SK-N-SH (cell line): ENCODE measurements at regions not wholly inside any gene's neighbourhood (a gene's known extent, or its start where the extent isn't known, plus 50 kb on each side); places are given as distances from the start of the nearest gene placed in this dataset.
"Not testable (repeated sequence)": the region's sequence is repeated elsewhere in the genome, so short reads cannot be mapped to it uniquely, and the experiment has no call there.

Source experiments
- CTCF ChIA-PET: fragments of 300-600, 350-600 bp; formaldehyde crosslinking; extraction: SDS; loops from one replicate; lab custom pipeline; 2021; lab: Yijun Ruan, JAX
- POLR2A ChIA-PET: fragments of 350-600 bp; sonication (Branson Sonifier 250); formaldehyde crosslinking; extraction: SDS; loops from one replicate; lab custom pipeline; 2020; ENCODE audit warnings: antibody characterized with exemption, inconsistent platforms; lab: Yijun Ruan, JAX
- DNase-seq: peaks from one replicate; pipeline ENCODE4 v3.0.0; 2012
- H2AFZ ChIP-seq: fragments of 200-600 bp; sonication (generic); 2 replicates; pipeline ENCODE4 v1.8.1; 2016; ENCODE audit warnings: antibody characterized with exemption, mild to moderate bottlenecking, low read depth
- H3F3A ChIP-seq: fragments of 200-600 bp; sonication (generic); replicated peaks from 2 replicates; pipeline ENCODE3; 2016; ENCODE audit warnings: antibody characterized with exemption, mild to moderate bottlenecking; ENCODE audit not compliant: insufficient read depth
- H3K27ac ChIP-seq, 2 experiments: fragments of 200-500 bp in 1 of 2; fragments of 200-600 bp in 1 of 2; sonication (Bioruptor generic) in 1 of 2; sonication (generic), shearing (Covaris generic) in 1 of 2; 2 replicates each; pipeline versions ENCODE4 v1.5.1 to v1.6.1; 2014 to 2016; ENCODE audit warnings: low read depth in 2 of 2, inconsistent platforms in 1 of 2, low read length in 1 of 2, mild to moderate bottlenecking in 1 of 2, mixed read lengths in 1 of 2
- H3K27me3 ChIP-seq: fragments of 200-600 bp; sonication (generic), shearing (Covaris generic); 2 replicates; pipeline ENCODE4 v1.6.1; 2016; ENCODE audit warnings: mixed run types; ENCODE audit not compliant: insufficient read depth
- H3K36me3 ChIP-seq, 2 experiments: fragments of 200-500 bp in 1 of 2; fragments of 200-600 bp in 1 of 2; sonication (Bioruptor generic) in 1 of 2; sonication (generic) in 1 of 2; replicated peaks in 1 of 2; 2 replicates each; pipeline versions ENCODE3 to v1.5.1; 2014 to 2016; ENCODE audit warnings: low read length in 1 of 2, mild to moderate bottlenecking in 1 of 2; ENCODE audit not compliant: insufficient read depth in 2 of 2, control insufficient read depth in 1 of 2
- H3K4me1 ChIP-seq, 2 experiments: fragments of 200-500 bp in 1 of 2; fragments of 200-600 bp in 1 of 2; sonication (Bioruptor generic) in 1 of 2; sonication (generic), shearing (Covaris generic) in 1 of 2; 2 replicates each; pipeline versions ENCODE4 v1.5.1 to v1.6.1; 2014 to 2016; ENCODE audit warnings: low read depth in 1 of 2, low read length in 1 of 2, mixed run types in 1 of 2; ENCODE audit not compliant: insufficient read depth in 2 of 2, control insufficient read depth in 1 of 2
- H3K4me2 ChIP-seq: fragments of 200-600 bp; sonication (generic), shearing (Covaris generic); 2 replicates; pipeline ENCODE4 v1.6.1; 2017; ENCODE audit warnings: mixed run types
- H3K4me3 ChIP-seq, 2 experiments: fragments of 200-500 bp in 1 of 2; fragments of 200-600 bp in 1 of 2; sonication (Bioruptor generic) in 1 of 2; sonication (generic), shearing (Covaris generic) in 1 of 2; 2 replicates each; pipeline versions ENCODE4 v1.5.1 to v1.8.1; 2014 to 2016; ENCODE audit warnings: low read depth in 2 of 2, inconsistent platforms in 1 of 2, low read length in 1 of 2, mild to moderate bottlenecking in 1 of 2, mixed read lengths in 1 of 2, moderate library complexity in 1 of 2
- H3K79me2 ChIP-seq: fragments of 200-600 bp; sonication (generic); 2 replicates; pipeline ENCODE4 v1.8.1; 2017; ENCODE audit warnings: mild to moderate bottlenecking; ENCODE audit not compliant: insufficient read depth
- H3K9ac ChIP-seq: fragments of 200-600 bp; sonication (generic); 2 replicates; pipeline ENCODE4 v1.6.1; 2017; ENCODE audit warnings: mixed run types
- H3K9me2 ChIP-seq: fragments of 200-600 bp; sonication (generic); 2 replicates; pipeline ENCODE4 v1.6.1; 2017; ENCODE audit warnings: mixed run types
- H3K9me3 ChIP-seq: fragments of 200-600 bp; sonication (generic); 2 replicates; pipeline ENCODE4 v1.6.1; 2017; ENCODE audit warnings: mixed run types, mild to moderate bottlenecking, moderate library complexity
- H4K20me1 ChIP-seq: fragments of 200-600 bp; sonication (generic); 2 replicates; pipeline ENCODE4 v1.6.1; 2017; ENCODE audit warnings: mild to moderate bottlenecking, mixed run types; ENCODE audit not compliant: insufficient read depth
- CTCF ChIP-seq: fragments of 200-600 bp; sonication (generic); IDR thresholded peaks from 2 replicates; pipeline ENCODE4 v1.6.1; 2017; ENCODE audit warnings: antibody characterized with exemption, mild to moderate bottlenecking, moderate library complexity
- EZH2phosphoT487 ChIP-seq: fragments of 200-600 bp; sonication (generic); IDR thresholded peaks from 2 replicates; pipeline ENCODE4 v1.6.1; 2017; ENCODE audit warnings: low read depth, mixed run types, mild to moderate bottlenecking, antibody characterized with exemption, moderate library complexity, borderline replicate concordance
- FOSL2 ChIP-seq: IDR thresholded peaks from 2 replicates; pipeline ENCODE4 v1.4.0; 2012; ENCODE audit warnings: low read depth, mild to moderate bottlenecking, moderate library complexity, borderline replicate concordance
- FOXJ3 ChIP-seq: sonication (generic); formaldehyde crosslinking; IDR thresholded peaks from 2 replicates; pipeline ENCODE4 v1.5.1; 2020; ENCODE audit warnings: mild to moderate bottlenecking, missing genetic modification reagents
- GABPA ChIP-seq: IDR thresholded peaks from 2 replicates; pipeline ENCODE4 v1.4.0; 2012; ENCODE audit warnings: low read depth, mild to moderate bottlenecking
- GATA2 ChIP-seq: sonication (generic); formaldehyde crosslinking; IDR thresholded peaks from 2 replicates; pipeline ENCODE4 v1.5.0; 2020; ENCODE audit warnings: mild to moderate bottlenecking, missing genetic modification reagents
- JUND ChIP-seq: IDR thresholded peaks from 2 replicates; pipeline ENCODE4 v1.4.0; 2012
- MEF2A ChIP-seq: IDR thresholded peaks from 2 replicates; pipeline ENCODE4 v1.4.0; 2012; ENCODE audit warnings: low read depth, borderline replicate concordance
- NFIC ChIP-seq: IDR thresholded peaks from 2 replicates; pipeline ENCODE4 v1.4.0; 2012; ENCODE audit warnings: borderline replicate concordance
- RCOR1 ChIP-seq: fragments of 150-350 bp; IDR thresholded peaks from 2 replicates; pipeline ENCODE4 v1.6.1; 2017; ENCODE audit warnings: antibody characterized with exemption, low read length
- REST ChIP-seq: IDR thresholded peaks from 2 replicates; pipeline ENCODE4 v1.6.1; 2012; ENCODE audit warnings: mild to moderate bottlenecking, low read depth, low read length, moderate library complexity
- RXRA ChIP-seq: IDR thresholded peaks from 2 replicates; pipeline ENCODE4 v1.4.0; 2012; ENCODE audit warnings: low read depth, mild to moderate bottlenecking, borderline replicate concordance
- TCF12 ChIP-seq: IDR thresholded peaks from 2 replicates; pipeline ENCODE4 v1.4.0; 2012
- ZBTB33 ChIP-seq: IDR thresholded peaks from 2 replicates; pipeline ENCODE4 v1.4.0; 2012; ENCODE audit warnings: low read depth, borderline replicate concordance
- WGBS: methylation state at CpG from one replicate; pipeline ENCODE4 v1.1.6; 2017; ENCODE audit warnings: low lambda C conversion rate; 5-methylcytosine and 5-hydroxymethylcytosine counted together

GRCh38 chrX:35590210-35590609 is 207.9 kb upstream of the MAGEB16 start (continued):
- no peak for TF ChIP-seq ZBTB33
- no peak for TF ChIP-seq NFIC
- TF ChIP-seq, all 33 proteins: peak for 0

GRCh38 chrX:35611562-35611961 is 186.6 kb upstream of the MAGEB16 start:
- H3F3A ChIP-seq, H3K27me3 ChIP-seq: not testable (repeated sequence)
- 0% methylated on average over 6 of the region's 6 CpGs for WGBS

GRCh38 chrX:35617836-35618235 is 180.3 kb upstream of the MAGEB16 start:
- no peaks in the 10 kb centered on the region for H3K9me3 ChIP-seq
- no peak overlapping the region for H3K4me3 ChIP-seq
- no peak overlapping the region for H3K27ac ChIP-seq
- CTCF ChIA-PET = no interaction called here
- no peak for DNase-seq
- no peaks in the 10 kb centered on the region for H3F3A ChIP-seq
- H3K27me3 ChIP-seq = no peaks in the 10 kb centered on the region
- no peaks in the 10 kb centered on the region for H3K9me2 ChIP-seq
- H3K9ac ChIP-seq = no peak overlapping the region
- POLR2A ChIA-PET = no interaction called here
- no peaks in the 10 kb centered on the region for H3K36me3 ChIP-seq
- H3K79me2 ChIP-seq = no peaks in the 10 kb centered on the region
- TF ChIP-seq MEF2A (no peak), REST (no peak), RXRA (no peak), FOXJ3 (no peak), JUND (no peak), EZH2phosphoT487 (no peak), GABPA (no peak), RCOR1 (no peak), TCF12 (no peak), GATA2 (no peak), FOSL2 (no peak), CTCF (no peak)
- WGBS = 10% methylated on average over 2 of the region's 2 CpGs
- no peak overlapping the region for H2AFZ ChIP-seq
- no peak overlapping the region for H3K4me2 ChIP-seq
- H4K20me1 ChIP-seq = no peaks in the 10 kb centered on the region
- H3K4me1 ChIP-seq = no peaks in the 10 kb centered on the region

More at GRCh38 chrX:35611562-35611961, 186.6 kb upstream of the MAGEB16 start:
- CTCF ChIA-PET, H3K36me3 ChIP-seq, H3K4me3 ChIP-seq, H3K27ac ChIP-seq, DNase-seq, H3K4me1 ChIP-seq, H3K9ac ChIP-seq, H3K4me2 ChIP-seq, H3K79me2 ChIP-seq, POLR2A ChIA-PET, H3K9me2 ChIP-seq, H4K20me1 ChIP-seq, H2AFZ ChIP-seq, H3K9me3 ChIP-seq: not testable (repeated sequence)
